IPS-NIHi7 (cell line): ENCODE measurements at regions not wholly inside any gene's neighbourhood (a gene's known extent, or its start where the extent isn't known, plus 50 kb on each side); places are given as distances from the start of the nearest gene placed in this dataset.
A peak's percentile ranks its signal among the peaks of the same experiment; 100 is the strongest.
"Not testable (repeated sequence)": the region's sequence is repeated elsewhere in the genome, so short reads cannot be mapped to it uniquely, and the experiment has no call there.

ENCODE experiments used
- DNase-seq: peaks from one replicate; pipeline ENCODE4 v3.0.0; 2012; ENCODE audit warnings: mixed read lengths; ENCODE audit errors: extremely low spot score

- DNase-seq: no peak
Observed at GRCh38 chr15:69916169-69916785, 181.4 kb downstream of the TLE3 start.

- DNase-seq: no peak
Observed at GRCh38 chr15:69917056-69917455, 180.7 kb downstream of the TLE3 start.

GRCh38 chr15:69919816-69920215, 177.9 kb downstream of the TLE3 start:
- peak; percentile 68 for DNase-seq

GRCh38 chr15:69920221-69920620, 177.5 kb downstream of the TLE3 start:
- no peak for DNase-seq

GRCh38 chr15:69921626-69922619, 175.8 kb downstream of the TLE3 start:
- no peak for DNase-seq

DNA sequence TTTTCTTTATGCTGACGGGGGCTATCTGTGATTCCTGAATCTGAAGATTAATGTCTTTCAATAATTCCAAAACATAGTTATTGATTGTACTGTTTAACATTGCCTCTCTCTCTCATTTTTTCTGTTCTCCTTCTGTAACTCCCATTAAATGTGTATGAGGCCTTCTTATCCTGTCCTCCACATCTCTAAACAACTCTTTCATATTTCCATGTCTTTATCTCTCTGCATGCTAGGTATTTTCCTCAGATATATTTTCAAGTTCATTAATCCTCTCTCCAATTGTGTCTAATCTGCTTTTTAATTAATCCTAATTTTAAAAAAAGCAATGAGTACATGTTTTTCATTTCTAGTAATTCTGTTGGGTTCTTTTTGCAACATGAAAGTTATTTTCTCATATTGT, 173.2 kb downstream of the TLE3 start:
- no peak for DNase-seq

DNA sequence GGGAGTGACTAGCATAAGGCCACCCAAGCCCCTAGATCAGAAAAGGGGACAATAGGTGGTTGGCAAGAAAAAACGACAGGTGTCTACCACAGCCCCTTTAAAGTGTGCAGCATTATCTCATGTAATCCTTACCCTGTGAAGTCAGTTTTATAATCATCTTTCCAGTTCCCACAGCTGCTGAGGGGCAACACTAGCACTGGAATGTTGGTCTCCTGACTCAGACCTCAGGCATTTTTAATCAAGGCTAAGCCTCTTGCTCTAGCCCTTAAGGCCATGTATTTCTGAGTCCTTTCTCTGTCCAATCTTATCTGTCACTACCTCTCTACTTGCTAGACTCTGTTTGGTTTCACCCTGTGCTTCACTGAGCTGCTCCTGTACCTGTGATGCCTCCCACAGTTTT, 171.7 kb downstream of the TLE3 start:
- DNase-seq: no peak

DNA sequence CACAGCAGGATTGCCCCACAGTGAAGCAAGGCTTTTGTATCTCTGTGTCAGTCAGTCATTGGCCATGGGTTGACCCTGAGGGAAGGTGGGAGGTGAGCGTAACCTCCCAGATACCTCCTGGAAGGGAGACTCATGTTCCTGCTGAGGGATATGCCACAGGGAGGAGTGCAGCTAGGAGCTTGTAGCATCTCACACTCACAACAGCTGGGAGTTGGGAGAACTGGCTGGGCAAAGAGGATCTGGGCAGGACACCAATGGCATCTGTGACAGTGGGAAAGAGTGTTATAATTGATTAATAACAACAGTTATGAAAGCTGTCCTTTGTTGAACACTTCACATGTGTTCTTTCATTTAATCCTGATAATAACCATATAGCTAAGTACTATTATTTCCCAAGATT, 171.0 kb downstream of the TLE3 start:
- DNase-seq: no peak

GRCh38 chr15:69928890-69929289, 168.8 kb downstream of the TLE3 start:
- not testable (repeated sequence) for DNase-seq

DNA sequence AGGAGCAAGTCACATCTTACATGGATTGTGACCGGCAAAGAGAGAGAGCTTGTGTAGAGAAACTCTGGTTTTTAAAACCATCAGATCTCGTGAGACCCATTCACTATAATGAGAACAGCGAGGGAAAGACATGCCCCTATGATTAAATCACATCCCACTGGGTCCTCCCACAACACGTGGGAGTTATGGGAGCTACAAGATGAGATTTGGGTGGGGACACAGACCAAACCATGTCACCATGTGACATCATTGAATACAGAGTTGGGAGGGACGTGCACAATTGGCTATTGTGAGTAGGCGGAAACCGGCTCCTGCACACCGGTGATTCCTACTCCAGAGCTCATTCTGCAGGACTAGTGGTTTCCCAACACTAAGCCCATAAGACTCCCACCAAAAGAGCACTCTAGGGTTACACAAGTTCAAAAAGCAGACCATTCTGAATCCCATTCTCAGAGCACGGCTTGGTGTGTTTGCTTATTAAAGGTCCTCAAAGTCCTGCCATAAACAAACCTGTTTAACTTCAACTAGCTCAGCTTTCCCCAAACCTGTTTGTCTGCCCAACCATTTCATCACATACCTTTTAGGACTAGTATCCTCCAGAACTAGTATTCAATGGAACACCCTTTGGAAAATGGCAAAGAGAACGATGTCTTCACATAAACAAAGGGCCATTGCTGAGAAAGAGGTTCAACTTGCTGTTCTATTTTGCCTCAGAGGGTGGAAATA, 167.6 kb downstream of the TLE3 start:
- DNase-seq: no peak

GRCh38 chr15:69930754-69931153, 167.0 kb downstream of the TLE3 start:
- DNase-seq: no peak

- DNase-seq: no peak
Observed at GRCh38 chr15:69931156-69931555, 166.6 kb downstream of the TLE3 start.

- DNase-seq: no peak
Observed at GRCh38 chr15:69934607-69935006, 163.1 kb downstream of the TLE3 start.

DNA sequence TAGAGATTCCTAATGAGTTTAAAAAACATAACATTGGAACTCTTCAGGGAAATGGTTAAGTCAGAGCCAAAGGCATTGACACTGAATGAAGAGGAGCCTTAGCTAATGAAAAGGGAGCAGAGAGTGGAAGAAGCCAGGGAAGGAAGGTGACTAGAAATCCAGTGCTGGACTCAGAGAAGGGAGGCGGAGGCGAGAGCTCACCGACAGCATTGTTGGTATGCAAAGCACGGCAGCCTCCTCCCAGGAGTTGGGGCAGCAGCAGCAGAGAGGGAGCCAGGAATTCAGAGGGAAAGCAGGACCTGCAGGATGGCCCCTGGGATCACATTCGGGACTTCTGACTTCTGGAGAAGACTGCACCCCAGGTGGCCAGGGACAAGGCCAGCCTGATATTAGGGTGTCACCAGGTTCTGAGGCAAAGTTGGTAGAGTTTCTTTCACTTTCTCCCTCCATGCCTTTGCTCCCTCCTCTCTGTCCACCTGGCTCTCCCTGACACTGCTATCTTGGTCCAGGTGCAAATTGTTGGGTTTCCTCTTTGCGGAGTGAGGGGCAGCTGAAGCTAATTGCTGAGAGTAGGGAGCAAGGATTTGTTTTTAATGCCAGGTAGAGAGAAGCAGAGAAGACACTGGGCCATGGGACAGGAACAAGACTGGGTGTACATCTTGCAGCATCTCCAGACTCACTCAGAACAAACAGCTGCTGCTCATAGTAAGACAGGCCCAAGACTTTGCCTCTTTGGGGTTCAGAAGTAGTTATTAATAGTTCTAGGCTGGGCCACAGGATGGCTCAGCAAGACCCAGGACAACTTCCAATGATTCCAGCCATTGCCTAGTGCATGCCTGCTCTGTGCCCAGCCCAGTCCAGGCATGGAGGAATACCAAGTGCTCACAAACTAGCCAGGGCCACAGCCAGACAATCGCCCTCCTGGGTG, 157.9 kb downstream of the TLE3 start:
- DNase-seq: peak; percentile 87

DNA sequence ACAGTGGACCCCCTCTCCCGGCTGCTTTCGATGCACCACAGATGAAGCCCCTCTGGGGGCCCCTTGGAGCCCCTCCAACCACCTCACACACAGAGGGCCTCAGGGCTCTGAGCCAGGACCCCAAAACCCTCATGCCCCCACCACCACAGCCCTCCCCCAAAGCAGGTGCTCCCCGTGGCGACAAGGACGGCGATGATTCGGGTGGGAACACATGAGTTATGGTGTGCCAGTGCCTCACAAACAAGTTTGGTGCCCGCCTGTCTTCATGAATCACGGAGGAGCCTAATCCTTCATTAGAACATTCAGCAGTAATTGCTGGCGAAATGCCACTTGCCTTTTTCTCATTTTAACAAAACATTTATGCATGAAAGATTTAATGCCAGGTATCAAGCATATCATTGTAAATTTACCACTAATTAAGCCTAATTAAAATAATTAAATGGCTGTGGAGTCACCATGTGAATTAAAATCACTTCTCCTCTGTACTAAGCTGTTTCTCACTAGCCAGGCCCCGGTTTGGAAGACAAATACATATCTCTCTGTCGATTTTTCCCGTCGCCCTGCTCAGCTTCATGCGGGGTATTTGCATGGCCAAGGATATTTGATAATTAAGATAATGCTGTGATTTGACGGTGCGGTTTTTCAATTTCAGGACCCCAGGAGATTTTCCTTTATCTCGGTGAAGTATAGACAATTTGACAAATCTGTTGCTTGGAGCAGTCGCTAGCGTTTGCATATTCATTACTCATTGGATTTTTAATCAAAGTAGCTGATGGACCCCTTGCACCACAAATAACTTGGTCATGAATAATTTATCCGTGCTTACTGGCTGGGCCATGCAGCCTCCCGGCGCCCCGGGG, 157.0 kb downstream of the TLE3 start:
- DNase-seq: no peak

GRCh38 chr15:69941301-69941605, 156.5 kb downstream of the TLE3 start:
- DNase-seq: no peak

GRCh38 chr15:69941706-69942495, 155.8 kb downstream of the TLE3 start:
- no peak for DNase-seq

GRCh38 chr15:69943637-69944036, 154.1 kb downstream of the TLE3 start:
- DNase-seq: no peak

DNA sequence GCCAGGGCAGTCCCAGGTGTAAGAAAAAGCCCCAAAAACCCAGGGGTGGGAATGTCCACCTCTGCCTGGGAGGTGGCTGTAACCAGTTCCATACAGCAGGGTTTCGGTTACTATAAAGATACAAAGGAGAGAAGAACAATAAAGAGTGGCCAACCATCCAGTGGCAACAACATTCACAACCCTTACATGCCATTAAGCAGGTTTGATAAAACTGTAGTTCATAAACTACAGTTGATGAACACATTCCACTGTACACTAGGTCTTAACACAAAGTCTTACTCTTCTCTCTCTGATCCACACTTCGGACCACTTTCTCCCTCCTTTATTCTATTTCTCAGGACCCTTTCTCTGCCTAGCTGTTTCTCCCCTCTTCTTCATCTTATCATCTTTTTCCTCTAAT, 152.0 kb downstream of the TLE3 start:
- no peak for DNase-seq

- no peak for DNase-seq
Observed at GRCh38 chr15:69946870-69947269, 150.8 kb downstream of the TLE3 start.
